Uterus (tissue), 2 donors: ENCODE measurements at regions not wholly inside any gene's neighbourhood (a gene's known extent, or its start where the extent isn't known, plus 50 kb on each side); places are given as distances from the start of the nearest gene placed in this dataset.

ENCODE experiments used
- CTCF ChIP-seq, 4 experiments: fragments of 200-600 bp in 2 of 4; fragments of 450-650 bp in 2 of 4; sonication (generic) in 2 of 4; IDR thresholded peaks; one replicate each; pipeline ENCODE4 v1.5.1; 2016 to 2019; ENCODE audit warnings: antibody characterized with exemption in 4 of 4, mild to moderate bottlenecking in 2 of 4, moderate library complexity in 1 of 4
- POLR2A ChIP-seq, 2 donors: fragments of 450-650 bp; IDR thresholded peaks; one replicate each; pipeline ENCODE4 v1.6.1; 2016; ENCODE audit warnings: antibody characterized with exemption in 2 of 2, mild to moderate bottlenecking in 1 of 2, moderate library complexity in 1 of 2

DNA sequence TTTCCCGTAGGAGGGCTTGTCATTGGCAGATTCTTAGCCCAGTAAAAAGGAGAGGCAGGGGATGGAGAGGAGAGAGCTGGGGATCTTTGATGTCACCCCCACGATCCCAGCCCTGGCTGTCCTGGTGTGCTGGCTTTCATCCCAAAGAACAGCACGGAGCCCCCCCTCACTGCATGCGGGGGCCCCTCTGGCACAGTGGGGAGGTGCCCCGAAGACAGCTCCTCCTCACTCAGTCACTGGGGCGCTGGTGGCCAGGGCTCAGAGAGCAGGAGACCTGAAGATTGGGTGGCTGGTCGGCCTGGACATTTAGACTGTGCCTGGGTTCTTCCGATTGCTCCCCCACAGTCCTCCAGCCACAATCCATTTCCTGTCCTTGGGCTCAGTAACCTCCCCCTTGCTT is 207.5 kb downstream of the MELK start:
- TF ChIP-seq CTCF (IDR thresholded peaks at IDR 0.05) (no peak), POLR2A (IDR thresholded peaks at IDR 0.05) (no peak)
